OCI-M1 (cell line): ENCODE measurements at regions not wholly inside any gene's neighbourhood (a gene's known extent, or its start where the extent isn't known, plus 50 kb on each side); places are given as distances from the start of the nearest gene placed in this dataset.
"Not testable (repeated sequence)": the region's sequence is repeated elsewhere in the genome, so short reads cannot be mapped to it uniquely, and the experiment has no call there.

Experiments used
- DNase-seq: peaks from one replicate; lab custom pipeline; 2025; lab: John Stamatoyannopoulos, UW

DNA sequence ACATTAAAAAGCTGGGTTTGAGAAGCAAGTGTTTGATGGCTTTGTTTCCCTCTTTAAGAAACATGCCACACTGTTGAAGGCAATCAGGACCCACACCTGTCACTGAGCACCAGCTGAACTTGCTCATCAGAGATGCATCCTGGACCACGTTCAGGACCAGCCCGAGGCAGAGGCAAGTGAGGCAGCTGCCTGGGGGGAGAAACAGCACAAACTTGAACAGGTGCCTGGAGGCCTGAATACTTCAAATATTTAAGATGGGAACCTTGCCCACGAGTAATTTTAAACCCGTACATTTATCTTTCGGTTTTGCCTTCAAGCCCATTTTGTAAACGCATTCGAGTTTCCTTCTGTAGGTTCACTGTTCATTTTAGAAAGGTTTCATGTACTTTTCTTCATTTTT, 421.3 kb downstream of the NYAP2 start:
- DNase-seq, result no peak

DNA sequence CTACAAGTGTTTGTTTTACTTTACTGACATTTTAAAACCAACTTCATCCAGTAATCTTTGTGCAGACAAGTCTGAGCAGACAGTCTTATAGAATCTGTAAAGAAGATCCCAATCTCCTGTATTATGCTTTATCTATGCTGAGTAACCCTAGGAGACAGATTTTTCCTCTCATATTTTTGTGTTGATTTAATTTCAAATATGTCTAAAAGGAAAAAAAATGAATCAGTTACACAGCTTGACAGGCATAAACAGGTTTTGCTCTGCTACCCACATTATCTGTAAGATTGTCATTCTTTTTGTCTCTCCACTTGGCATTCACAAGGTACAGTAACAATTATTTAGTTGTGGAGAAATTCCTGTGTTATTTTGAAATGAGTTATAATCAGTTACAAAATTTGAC, 415.0 kb downstream of the NYAP2 start:
- DNase-seq, result no peak

- no peak for DNase-seq
Measured at GRCh38 chr2:225806105-225806504, 406.6 kb downstream of the NYAP2 start.

- not testable (repeated sequence) for DNase-seq
Measured at GRCh38 chr2:225802076-225802475, 402.6 kb downstream of the NYAP2 start.

GRCh38 chr2:225797394-225797793, 397.9 kb downstream of the NYAP2 start:
- no peak for DNase-seq

DNA sequence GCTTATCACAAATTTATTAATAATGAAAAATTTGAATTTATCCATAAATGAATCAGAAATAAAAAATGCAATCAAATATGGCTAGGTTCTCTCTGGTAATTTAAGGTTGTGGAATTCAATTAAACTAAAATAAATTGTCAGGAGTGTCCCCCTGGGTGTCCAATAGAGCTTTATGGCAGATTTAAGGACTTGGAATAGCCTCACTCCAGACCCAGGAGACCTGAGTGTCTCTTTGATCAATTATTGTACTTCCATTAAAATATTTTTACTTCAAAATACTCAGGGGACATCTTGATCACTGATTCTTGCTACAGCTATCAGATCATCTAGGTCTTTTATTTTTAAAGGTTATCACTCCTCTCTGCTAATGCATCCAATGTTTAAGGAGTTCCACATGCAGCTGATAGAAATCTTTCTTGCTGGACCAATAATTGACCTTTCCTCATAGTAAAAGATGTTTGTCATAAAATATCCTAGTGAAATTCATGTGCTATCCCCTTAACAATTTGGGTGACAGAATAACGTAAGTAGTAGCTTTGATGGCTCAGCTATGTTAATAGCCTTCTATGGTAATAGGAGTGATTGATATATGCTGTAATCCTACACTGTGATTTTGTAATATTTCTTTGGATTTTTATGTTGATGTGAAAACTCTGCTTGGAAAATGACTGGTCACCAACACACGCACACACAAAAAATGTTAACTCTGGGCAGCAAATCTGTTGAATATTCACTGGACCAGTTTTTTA, 395.3 kb downstream of the NYAP2 start:
- no peak for DNase-seq

GRCh38 chr2:225793736-225794550, 394.4 kb downstream of the NYAP2 start:
- no peak for DNase-seq

- no peak for DNase-seq
Measured at GRCh38 chr2:225788571-225789094, 389.1 kb downstream of the NYAP2 start.

GRCh38 chr2:225787497-225787896, 388.0 kb downstream of the NYAP2 start:
- no peak for DNase-seq

DNA sequence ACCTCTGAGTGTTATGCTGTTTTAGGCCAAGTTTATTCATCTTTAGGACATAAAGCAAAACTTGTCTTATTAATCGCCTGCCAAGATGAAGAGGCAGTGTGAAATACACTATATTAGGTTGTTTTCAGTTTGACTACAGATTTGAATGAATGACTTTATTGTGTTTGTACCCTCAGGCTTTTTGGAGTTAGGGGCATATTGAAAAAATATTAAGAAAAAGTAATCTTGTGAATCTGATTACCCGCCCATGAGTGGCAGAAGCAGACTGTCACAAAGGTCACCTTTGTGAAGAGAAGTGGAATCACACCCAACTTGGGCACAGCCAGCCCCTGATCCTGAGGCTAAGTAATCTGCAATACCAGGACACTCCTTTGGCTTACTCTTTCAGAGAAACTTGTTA, 382.5 kb downstream of the NYAP2 start:
- DNase-seq, result no peak

GRCh38 chr2:225781145-225781544, 381.6 kb downstream of the NYAP2 start:
- DNase-seq, result no peak

DNA sequence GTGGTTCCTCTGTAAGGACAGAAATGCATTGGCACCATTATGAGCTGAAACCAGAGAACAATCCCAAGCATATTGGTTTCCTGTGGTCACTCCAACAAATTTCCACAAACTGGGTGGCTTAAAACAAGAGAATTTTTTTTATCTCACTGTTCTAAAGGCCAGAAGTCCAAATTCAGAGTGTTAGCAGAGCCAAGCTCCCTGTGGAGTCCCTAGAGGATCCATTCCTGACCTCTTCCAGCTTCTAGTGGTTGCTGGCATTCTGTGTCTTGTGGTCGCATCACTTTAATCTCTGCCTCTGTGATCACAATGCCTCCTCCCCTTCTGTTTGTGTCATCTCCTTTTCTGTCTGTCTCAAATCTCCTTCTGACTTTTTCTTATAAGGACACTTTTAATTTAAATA, 380.3 kb downstream of the NYAP2 start:
- DNase-seq, result no peak

GRCh38 chr2:225773148-225773547, 373.6 kb downstream of the NYAP2 start:
- no peak for DNase-seq

GRCh38 chr2:225771701-225772100, 372.2 kb downstream of the NYAP2 start:
- no peak for DNase-seq

GRCh38 chr2:225768741-225769140, 369.2 kb downstream of the NYAP2 start:
- DNase-seq, result no peak

DNA sequence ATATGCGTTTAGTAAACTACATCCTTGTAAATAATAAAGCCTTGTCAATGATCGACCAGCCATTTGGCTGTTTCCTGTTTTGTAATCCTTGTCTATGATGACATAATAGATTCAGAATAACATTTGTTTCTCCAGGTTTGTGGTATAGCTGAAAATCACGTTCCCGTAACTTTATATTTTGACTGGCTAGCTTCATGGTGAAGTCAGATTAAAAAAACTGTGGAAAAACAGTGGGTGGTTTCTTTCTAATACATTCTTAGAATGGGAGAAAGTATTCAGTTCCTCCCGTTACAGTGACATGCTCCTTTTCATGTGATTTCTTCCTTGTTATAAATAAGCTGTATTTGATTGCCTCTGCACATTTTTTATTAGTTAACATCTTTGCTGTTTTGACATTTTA, 366.9 kb downstream of the NYAP2 start:
- no peak for DNase-seq

GRCh38 chr2:225765820-225766219, 366.3 kb downstream of the NYAP2 start:
- DNase-seq, result no peak

GRCh38 chr2:225764346-225764745, 364.8 kb downstream of the NYAP2 start:
- DNase-seq, result no peak

- DNase-seq, result no peak
Measured at GRCh38 chr2:225763711-225764110, 364.2 kb downstream of the NYAP2 start.

- DNase-seq, result no peak
Measured at GRCh38 chr2:225761396-225761795, 361.9 kb downstream of the NYAP2 start.

DNA sequence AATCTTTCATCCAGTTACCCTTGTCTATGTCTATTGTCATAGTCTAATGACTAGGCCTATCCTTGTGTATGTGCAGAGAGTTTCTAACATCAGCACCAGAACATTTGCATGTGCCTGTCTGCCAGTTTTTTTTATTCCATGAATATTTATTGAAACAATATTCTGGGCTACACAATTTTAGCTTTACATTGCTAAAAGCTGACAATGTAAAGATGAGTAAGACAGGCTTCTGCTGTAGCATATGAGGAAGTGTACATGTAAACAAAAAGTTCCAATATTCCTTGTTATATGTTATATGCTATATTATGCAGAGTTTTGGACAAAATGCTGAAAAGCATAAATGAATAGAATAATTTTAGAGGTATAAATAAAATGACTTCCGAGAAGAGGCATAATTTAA, 357.7 kb downstream of the NYAP2 start:
- no peak for DNase-seq

DNA sequence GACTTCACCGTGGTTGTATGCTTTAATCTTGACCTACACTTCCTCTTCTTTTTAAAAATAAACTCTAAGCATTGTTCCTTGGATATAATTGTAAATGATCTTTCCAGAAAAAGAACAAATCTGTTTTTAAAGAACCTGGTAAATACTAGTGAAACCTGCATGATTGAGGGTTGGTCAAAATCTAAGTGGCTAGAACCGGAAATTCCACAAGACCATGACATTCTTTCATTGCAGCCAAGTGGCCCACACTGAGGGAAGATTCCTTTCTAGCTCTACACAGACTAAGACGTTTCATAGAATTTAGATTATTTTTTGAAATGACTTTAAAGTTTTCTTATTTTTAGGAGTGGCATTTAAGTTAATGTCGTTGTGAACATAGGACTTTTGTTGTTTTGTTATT, 356.7 kb downstream of the NYAP2 start:
- DNase-seq, result no peak

DNA sequence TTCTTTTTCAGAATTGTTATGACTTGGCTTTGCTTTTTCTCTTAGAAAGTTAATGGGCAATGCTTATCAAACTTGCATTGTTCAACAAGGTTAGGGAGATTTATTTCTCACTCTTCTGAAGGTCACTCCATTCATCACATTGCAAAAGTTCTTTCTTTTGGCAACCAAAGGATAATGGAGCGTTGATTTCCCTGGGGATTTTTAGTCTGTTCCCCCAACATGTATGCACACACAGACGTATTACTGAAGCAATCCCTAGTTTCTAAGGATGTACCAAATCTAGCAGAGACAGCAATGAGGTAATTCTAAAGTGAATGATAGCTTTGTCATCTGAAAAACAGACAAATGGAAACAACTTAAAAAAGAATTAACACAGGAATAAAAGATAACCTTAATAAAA, 349.1 kb downstream of the NYAP2 start:
- DNase-seq, result no peak
